ENCODE measurements at regions not wholly inside any gene's neighbourhood (a gene's known extent, or its start where the extent isn't known, plus 50 kb on each side); places are given as distances from the start of the nearest gene placed in this dataset.

DNA sequence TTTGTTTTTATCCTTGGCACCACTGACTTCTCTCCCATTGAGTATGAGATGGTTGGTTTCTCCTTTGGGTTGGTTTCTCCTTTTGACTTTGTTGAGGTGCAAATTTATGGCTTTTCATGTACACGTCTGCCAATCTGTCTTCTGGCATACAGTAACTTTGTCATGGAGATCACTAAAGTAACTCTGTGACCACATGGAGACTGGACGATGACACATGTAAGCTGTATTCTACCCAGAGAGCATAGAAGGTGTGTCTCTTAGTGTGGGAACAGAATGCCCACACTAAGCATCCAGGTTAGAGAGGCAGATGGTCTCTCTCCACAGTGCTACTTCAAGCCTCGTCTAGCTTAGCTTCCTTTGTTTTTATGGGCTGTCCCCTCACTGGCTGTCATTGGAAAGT, 897.5 kb downstream of the SUCLG1 start:
- in situ Hi-C loops (cut with MboI): no loop called here
- no peaks in the 10 kb centered on the region for H3K36me3 ChIP-seq (ENCODE audit: control insufficient read depth in 2 of 2, insufficient read depth in 2 of 2, low read length in 1 of 2)
- no peak overlapping the region for H3K27ac ChIP-seq (ENCODE audit: control insufficient read depth, insufficient read depth)
- H3K4me3 ChIP-seq: no peak overlapping the region
- ATAC-seq (no peak), FAIRE-seq (no peak), DNase-seq (ENCODE audit: low read depth, low spot score) (no peak)
- no peaks in the 10 kb centered on the region for H3K27me3 ChIP-seq (replicated peaks in 1 of 2; ENCODE audit: control insufficient read depth in 2 of 2, insufficient read depth in 2 of 2, low read length in 1 of 2)
- no peak overlapping the region for H2AFZ ChIP-seq (ENCODE audit: control insufficient read depth, low read depth, low read length)
- no TSS peak for BruUV-seq (replicated peaks)
- H3K9me3 ChIP-seq (replicated peaks; ENCODE audit: control insufficient read depth, insufficient read depth, low read length): no peaks in the 10 kb centered on the region
- H3K4me1 ChIP-seq (ENCODE audit: control insufficient read depth, insufficient read depth, low read length): no peaks in the 10 kb centered on the region
- TF ChIP-seq, protein P1, sequence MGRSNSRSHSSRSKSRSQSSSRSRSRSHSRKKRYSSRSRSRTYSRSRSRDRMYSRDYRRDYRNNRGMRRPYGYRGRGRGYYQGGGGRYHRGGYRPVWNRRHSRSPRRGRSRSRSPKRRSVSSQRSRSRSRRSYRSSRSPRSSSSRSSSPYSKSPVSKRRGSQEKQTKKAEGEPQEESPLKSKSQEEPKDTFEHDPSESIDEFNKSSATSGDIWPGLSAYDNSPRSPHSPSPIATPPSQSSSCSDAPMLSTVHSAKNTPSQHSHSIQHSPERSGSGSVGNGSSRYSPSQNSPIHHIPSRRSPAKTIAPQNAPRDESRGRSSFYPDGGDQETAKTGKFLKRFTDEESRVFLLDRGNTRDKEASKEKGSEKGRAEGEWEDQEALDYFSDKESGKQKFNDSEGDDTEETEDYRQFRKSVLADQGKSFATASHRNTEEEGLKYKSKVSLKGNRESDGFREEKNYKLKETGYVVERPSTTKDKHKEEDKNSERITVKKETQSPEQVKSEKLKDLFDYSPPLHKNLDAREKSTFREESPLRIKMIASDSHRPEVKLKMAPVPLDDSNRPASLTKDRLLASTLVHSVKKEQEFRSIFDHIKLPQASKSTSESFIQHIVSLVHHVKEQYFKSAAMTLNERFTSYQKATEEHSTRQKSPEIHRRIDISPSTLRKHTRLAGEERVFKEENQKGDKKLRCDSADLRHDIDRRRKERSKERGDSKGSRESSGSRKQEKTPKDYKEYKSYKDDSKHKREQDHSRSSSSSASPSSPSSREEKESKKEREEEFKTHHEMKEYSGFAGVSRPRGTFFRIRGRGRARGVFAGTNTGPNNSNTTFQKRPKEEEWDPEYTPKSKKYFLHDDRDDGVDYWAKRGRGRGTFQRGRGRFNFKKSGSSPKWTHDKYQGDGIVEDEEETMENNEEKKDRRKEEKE (IDR thresholded peaks at IDR 0.05): no peak
- TF ChIP-seq KDM1A (IDR thresholded peaks at IDR 0.05; ENCODE audit: borderline replicate concordance) (no peak), JUND (IDR thresholded peaks at IDR 0.05; ENCODE audit: low read depth, low read length) (no peak), MXI1 (IDR thresholded peaks at IDR 0.05; ENCODE audit: low read depth, low read length) (no peak), STAT3 (IDR thresholded peaks at IDR 0.05; ENCODE audit: low read depth, low read length) (no peak), IKZF2 (IDR thresholded peaks at IDR 0.05) (no peak), HDGF (IDR thresholded peaks at IDR 0.05) (no peak), CREM (IDR thresholded peaks at IDR 0.05; ENCODE audit: low read depth) (no peak), SP1 (IDR thresholded peaks at IDR 0.05; ENCODE audit: low read depth, low read length) (no peak), BACH1 (IDR thresholded peaks at IDR 0.05; ENCODE audit: borderline replicate concordance) (no peak)
- TF ChIP-seq, protein P2, sequence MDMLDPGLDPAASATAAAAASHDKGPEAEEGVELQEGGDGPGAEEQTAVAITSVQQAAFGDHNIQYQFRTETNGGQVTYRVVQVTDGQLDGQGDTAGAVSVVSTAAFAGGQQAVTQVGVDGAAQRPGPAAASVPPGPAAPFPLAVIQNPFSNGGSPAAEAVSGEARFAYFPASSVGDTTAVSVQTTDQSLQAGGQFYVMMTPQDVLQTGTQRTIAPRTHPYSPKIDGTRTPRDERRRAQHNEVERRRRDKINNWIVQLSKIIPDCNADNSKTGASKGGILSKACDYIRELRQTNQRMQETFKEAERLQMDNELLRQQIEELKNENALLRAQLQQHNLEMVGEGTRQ (IDR thresholded peaks at IDR 0.05; ENCODE audit: borderline replicate concordance, low read depth, low read length): no peak
- H3K4me2 ChIP-seq (ENCODE audit: control insufficient read depth, insufficient read depth): no peak overlapping the region
- ChIA-PET POLR2A (no interaction called here), CTCF (no interaction called here), RAD21 (ENCODE audit: unreplicated experiment) (no interaction called here), SMC1A (ENCODE audit: uncharacterized antibody, unreplicated experiment) (no interaction called here)
- H3K79me2 ChIP-seq (ENCODE audit: control insufficient read depth, insufficient read depth, low read length): no peaks in the 10 kb centered on the region
- WGBS (ENCODE audit: insufficient coverage, insufficient replicate concordance, low lambda C conversion rate, missing lambda C conversion rate): 0% methylated on average over 3 of the region's 3 CpGs
- no peaks in the 10 kb centered on the region for H4K20me1 ChIP-seq (ENCODE audit: control insufficient read depth, insufficient read depth)
- no peak overlapping the region for H3K9ac ChIP-seq (ENCODE audit: control insufficient read depth, insufficient read depth, low read length)
- intact Hi-C loops (cut with micrococcal nuclease; ENCODE audit: unreplicated experiment): no loop called here
